Testis (tissue), 2 donors: ENCODE measurements at regions not wholly inside any gene's neighbourhood (a gene's known extent, or its start where the extent isn't known, plus 50 kb on each side); places are given as distances from the start of the nearest gene placed in this dataset.

Experiments used
- POLR2A ChIP-seq: fragments of 450-650 bp; IDR thresholded peaks from one replicate; pipeline ENCODE4 v1.6.1; 2017; ENCODE audit warnings: antibody characterized with exemption, mild to moderate bottlenecking, moderate library complexity
- TF ChIP-seq, protein P1 (sequence below), 3 experiments: fragments of 450-650 bp in 2 of 3; fragments of 200-600 bp in 1 of 3; sonication (generic) in 1 of 3; IDR thresholded peaks; one replicate each; pipeline ENCODE4 v1.5.1; 2016 to 2019; ENCODE audit warnings: antibody characterized with exemption in 3 of 3, mild to moderate bottlenecking in 2 of 3, moderate library complexity in 1 of 3

DNA sequence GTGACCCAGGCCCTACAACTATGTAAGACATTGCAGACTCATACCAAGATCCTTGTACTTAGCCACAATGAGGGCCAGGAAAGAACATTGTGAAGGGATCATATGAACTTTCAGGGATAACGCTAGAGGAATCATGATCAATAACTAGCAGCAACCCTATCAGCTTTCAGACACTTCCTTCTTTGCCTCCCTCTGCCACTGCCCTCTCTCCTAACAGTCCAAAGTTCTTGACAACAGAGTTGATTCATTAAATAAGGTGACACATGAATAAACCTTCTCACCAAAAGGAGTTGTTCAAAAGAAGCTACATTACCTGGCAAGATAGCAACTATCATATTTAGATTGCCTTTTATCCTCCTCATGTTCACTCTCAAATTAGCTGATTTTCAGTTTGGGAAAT, 272.2 kb upstream of the DACH1 start:
- TF ChIP-seq, protein P1, sequence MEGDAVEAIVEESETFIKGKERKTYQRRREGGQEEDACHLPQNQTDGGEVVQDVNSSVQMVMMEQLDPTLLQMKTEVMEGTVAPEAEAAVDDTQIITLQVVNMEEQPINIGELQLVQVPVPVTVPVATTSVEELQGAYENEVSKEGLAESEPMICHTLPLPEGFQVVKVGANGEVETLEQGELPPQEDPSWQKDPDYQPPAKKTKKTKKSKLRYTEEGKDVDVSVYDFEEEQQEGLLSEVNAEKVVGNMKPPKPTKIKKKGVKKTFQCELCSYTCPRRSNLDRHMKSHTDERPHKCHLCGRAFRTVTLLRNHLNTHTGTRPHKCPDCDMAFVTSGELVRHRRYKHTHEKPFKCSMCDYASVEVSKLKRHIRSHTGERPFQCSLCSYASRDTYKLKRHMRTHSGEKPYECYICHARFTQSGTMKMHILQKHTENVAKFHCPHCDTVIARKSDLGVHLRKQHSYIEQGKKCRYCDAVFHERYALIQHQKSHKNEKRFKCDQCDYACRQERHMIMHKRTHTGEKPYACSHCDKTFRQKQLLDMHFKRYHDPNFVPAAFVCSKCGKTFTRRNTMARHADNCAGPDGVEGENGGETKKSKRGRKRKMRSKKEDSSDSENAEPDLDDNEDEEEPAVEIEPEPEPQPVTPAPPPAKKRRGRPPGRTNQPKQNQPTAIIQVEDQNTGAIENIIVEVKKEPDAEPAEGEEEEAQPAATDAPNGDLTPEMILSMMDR (IDR thresholded peaks at IDR 0.05), result no peak
- TF ChIP-seq POLR2A, result no peak
